NCI-H1436 (cell line): ENCODE measurements at regions not wholly inside any gene's neighbourhood (a gene's known extent, or its start where the extent isn't known, plus 50 kb on each side); places are given as distances from the start of the nearest gene placed in this dataset.
"Not testable (repeated sequence)": the region's sequence is repeated elsewhere in the genome, so short reads cannot be mapped to it uniquely, and the experiment has no call there.

Experiments used
- DNase-seq: peaks from one replicate; lab custom pipeline; 2025; lab: John Stamatoyannopoulos, UW

GRCh38 chr12:11446372-11446771 lies 51.0 kb upstream of the PRB2 start:
- DNase-seq: no peak

GRCh38 chr12:11457996-11458645 lies 62.8 kb upstream of the PRB2 start:
- DNase-seq: no peak

- DNase-seq: no peak
Observed at GRCh38 chr12:11460343-11461023, 65.1 kb upstream of the PRB2 start.

GRCh38 chr12:11461433-11461832 lies 66.1 kb upstream of the PRB2 start:
- no peak for DNase-seq

GRCh38 chr12:11477110-11477509 lies 81.7 kb upstream of the PRB2 start:
- no peak for DNase-seq

- no peak for DNase-seq
Observed at GRCh38 chr12:11482955-11483354, 87.6 kb upstream of the PRB2 start.

- DNase-seq: peak; percentile 78
Observed at GRCh38 chr12:11486623-11487444, 91.5 kb upstream of the PRB2 start.

GRCh38 chr12:11496157-11496851 lies 100.9 kb upstream of the PRB2 start:
- no peak for DNase-seq

- no peak for DNase-seq
Observed at GRCh38 chr12:11497438-11497837, 102.1 kb upstream of the PRB2 start.

GRCh38 chr12:11497995-11498394 lies 102.6 kb upstream of the PRB2 start:
- DNase-seq: no peak

- DNase-seq: not testable (repeated sequence)
Observed at GRCh38 chr12:11498574-11498973, 103.2 kb upstream of the PRB2 start.

GRCh38 chr12:11499806-11500187 lies 104.4 kb upstream of the PRB2 start:
- DNase-seq: peak; percentile 56

- DNase-seq: peak; percentile 10
Observed at GRCh38 chr12:11500188-11500860, 105.0 kb upstream of the PRB2 start.

- no peak for DNase-seq
Observed at GRCh38 chr12:11500861-11501230, 105.5 kb upstream of the PRB2 start.

- DNase-seq: no peak
Observed at GRCh38 chr12:11508699-11509098, 113.3 kb upstream of the PRB2 start.

GRCh38 chr12:11509326-11509725 lies 114.0 kb upstream of the PRB2 start:
- no peak for DNase-seq

- DNase-seq: no peak
Observed at GRCh38 chr12:11510671-11511070, 115.3 kb upstream of the PRB2 start.

- no peak for DNase-seq
Observed at GRCh38 chr12:11513288-11513687, 117.9 kb upstream of the PRB2 start.

GRCh38 chr12:11517080-11517479 lies 121.7 kb upstream of the PRB2 start:
- DNase-seq: no peak

GRCh38 chr12:11524446-11524845 lies 125.0 kb upstream of the ETV6 start:
- DNase-seq: no peak

GRCh38 chr12:11534064-11534463 lies 115.4 kb upstream of the ETV6 start:
- DNase-seq: no peak

- no peak for DNase-seq
Observed at GRCh38 chr12:11535127-11535526, 114.3 kb upstream of the ETV6 start.
